Ishikawa (cell line): ENCODE measurements at regions not wholly inside any gene's neighbourhood (a gene's known extent, or its start where the extent isn't known, plus 50 kb on each side); places are given as distances from the start of the nearest gene placed in this dataset.

ENCODE experiments used
- CEBPB ChIP-seq: IDR thresholded peaks from 2 replicates; pipeline ENCODE4 v1.6.1; 2012
- CREB1 ChIP-seq: IDR thresholded peaks from 2 replicates; pipeline ENCODE4 v1.6.1; 2012; ENCODE audit warnings: low read depth
- EP300 ChIP-seq: IDR thresholded peaks from 2 replicates; pipeline ENCODE4 v1.6.1; 2012; ENCODE audit warnings: borderline replicate concordance
- FOXM1 ChIP-seq: IDR thresholded peaks from 2 replicates; pipeline ENCODE4 v1.6.1; 2012; ENCODE audit warnings: low read depth, borderline replicate concordance
- NFIC ChIP-seq: IDR thresholded peaks from 2 replicates; pipeline ENCODE4 v1.6.1; 2012
- RAD21 ChIP-seq: IDR thresholded peaks from 2 replicates; pipeline ENCODE4 v1.6.1; 2012; ENCODE audit warnings: low read depth
- TAF1 ChIP-seq: IDR thresholded peaks from 2 replicates; pipeline ENCODE4 v1.6.1; 2012; ENCODE audit warnings: low read depth, mild to moderate bottlenecking
- TCF12 ChIP-seq: IDR thresholded peaks from 2 replicates; pipeline ENCODE4 v1.6.1; 2012; ENCODE audit warnings: low read depth
- TEAD4 ChIP-seq: IDR thresholded peaks from 2 replicates; pipeline ENCODE4 v1.6.1; 2012
- TF ChIP-seq, protein P1 (sequence below): IDR thresholded peaks from 2 replicates; pipeline ENCODE4 v1.6.1; 2012
- TF ChIP-seq, protein P2 (sequence below): IDR thresholded peaks from 2 replicates; pipeline ENCODE4 v1.6.1; 2012
- TF ChIP-seq, protein P3 (sequence below): IDR thresholded peaks from 2 replicates; pipeline ENCODE4 v1.6.1; 2012; ENCODE audit warnings: low read depth, mild to moderate bottlenecking

DNA sequence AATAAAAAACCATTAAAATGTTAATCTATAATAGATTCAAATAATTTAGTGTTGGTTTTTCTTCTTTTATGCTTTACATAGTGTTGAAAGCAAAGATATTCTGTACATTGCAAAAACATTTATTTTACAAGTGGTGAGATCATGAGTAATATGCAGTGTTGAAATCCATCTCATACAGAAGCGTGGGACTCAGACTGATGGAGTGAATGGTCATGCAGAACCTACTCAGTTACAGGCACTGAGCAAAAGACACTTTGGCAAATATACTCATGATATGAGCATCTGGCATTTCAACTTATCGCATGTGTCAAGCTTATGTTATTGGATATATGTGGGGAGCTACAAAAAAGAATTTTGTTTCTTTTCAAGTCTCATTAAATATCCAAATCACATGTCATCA is 620.2 kb upstream of the NETO1 start:
- TF ChIP-seq, protein P1, sequence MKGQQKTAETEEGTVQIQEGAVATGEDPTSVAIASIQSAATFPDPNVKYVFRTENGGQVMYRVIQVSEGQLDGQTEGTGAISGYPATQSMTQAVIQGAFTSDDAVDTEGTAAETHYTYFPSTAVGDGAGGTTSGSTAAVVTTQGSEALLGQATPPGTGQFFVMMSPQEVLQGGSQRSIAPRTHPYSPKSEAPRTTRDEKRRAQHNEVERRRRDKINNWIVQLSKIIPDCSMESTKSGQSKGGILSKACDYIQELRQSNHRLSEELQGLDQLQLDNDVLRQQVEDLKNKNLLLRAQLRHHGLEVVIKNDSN, result no peak
- TF ChIP-seq CREB1, result no peak
- TF ChIP-seq FOXM1, result no peak
- no peak for TF ChIP-seq NFIC
- TF ChIP-seq TCF12, result no peak
- TF ChIP-seq RAD21, result no peak
- no peak for TF ChIP-seq EP300
- TF ChIP-seq, protein P2, sequence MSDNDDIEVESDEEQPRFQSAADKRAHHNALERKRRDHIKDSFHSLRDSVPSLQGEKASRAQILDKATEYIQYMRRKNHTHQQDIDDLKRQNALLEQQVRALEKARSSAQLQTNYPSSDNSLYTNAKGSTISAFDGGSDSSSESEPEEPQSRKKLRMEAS, result no peak
- TF ChIP-seq, protein P3, sequence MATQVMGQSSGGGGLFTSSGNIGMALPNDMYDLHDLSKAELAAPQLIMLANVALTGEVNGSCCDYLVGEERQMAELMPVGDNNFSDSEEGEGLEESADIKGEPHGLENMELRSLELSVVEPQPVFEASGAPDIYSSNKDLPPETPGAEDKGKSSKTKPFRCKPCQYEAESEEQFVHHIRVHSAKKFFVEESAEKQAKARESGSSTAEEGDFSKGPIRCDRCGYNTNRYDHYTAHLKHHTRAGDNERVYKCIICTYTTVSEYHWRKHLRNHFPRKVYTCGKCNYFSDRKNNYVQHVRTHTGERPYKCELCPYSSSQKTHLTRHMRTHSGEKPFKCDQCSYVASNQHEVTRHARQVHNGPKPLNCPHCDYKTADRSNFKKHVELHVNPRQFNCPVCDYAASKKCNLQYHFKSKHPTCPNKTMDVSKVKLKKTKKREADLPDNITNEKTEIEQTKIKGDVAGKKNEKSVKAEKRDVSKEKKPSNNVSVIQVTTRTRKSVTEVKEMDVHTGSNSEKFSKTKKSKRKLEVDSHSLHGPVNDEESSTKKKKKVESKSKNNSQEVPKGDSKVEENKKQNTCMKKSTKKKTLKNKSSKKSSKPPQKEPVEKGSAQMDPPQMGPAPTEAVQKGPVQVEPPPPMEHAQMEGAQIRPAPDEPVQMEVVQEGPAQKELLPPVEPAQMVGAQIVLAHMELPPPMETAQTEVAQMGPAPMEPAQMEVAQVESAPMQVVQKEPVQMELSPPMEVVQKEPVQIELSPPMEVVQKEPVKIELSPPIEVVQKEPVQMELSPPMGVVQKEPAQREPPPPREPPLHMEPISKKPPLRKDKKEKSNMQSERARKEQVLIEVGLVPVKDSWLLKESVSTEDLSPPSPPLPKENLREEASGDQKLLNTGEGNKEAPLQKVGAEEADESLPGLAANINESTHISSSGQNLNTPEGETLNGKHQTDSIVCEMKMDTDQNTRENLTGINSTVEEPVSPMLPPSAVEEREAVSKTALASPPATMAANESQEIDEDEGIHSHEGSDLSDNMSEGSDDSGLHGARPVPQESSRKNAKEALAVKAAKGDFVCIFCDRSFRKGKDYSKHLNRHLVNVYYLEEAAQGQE, result no peak
- no peak for TF ChIP-seq CEBPB
- TF ChIP-seq TAF1, result no peak
- TF ChIP-seq TEAD4, result no peak
